Vagina (tissue), 2 donors: ENCODE measurements at regions not wholly inside any gene's neighbourhood (a gene's known extent, or its start where the extent isn't known, plus 50 kb on each side); places are given as distances from the start of the nearest gene placed in this dataset.

Experiments
- DNase-seq, 2 donors: peaks; one replicate each; pipeline ENCODE4 v3.0.0-alpha.2; 2017; ENCODE audit errors: extremely low spot score in 2 of 2
- H3K27ac ChIP-seq: fragments of 200-600 bp; sonication (generic); one replicate; pipeline ENCODE4 v1.5.1; 2019
- H3K27me3 ChIP-seq: fragments of 200-600 bp; sonication (generic); one replicate; pipeline ENCODE4 v1.5.1; 2019
- H3K36me3 ChIP-seq, 2 donors: fragments of 200-600 bp; sonication (generic); one replicate each; pipeline ENCODE4 v1.5.1; 2017 to 2019
- H3K4me1 ChIP-seq: fragments of 200-600 bp; sonication (generic); one replicate; pipeline ENCODE4 v1.5.1; 2019
- H3K4me3 ChIP-seq, 2 donors: fragments of 200-600 bp; sonication (generic); 1 replicate in 1 of 2; 2 replicates in 1 of 2; pipeline ENCODE4 v1.5.1; 2016 to 2019
- H3K9me3 ChIP-seq: fragments of 200-600 bp; sonication (generic); one replicate; pipeline ENCODE4 v1.5.1; 2019
- CTCF ChIP-seq, 3 experiments: fragments of 450-650 bp in 2 of 3; fragments of 200-600 bp in 1 of 3; sonication (generic) in 1 of 3; IDR thresholded peaks; one replicate each; pipeline ENCODE4 v1.5.1; 2017 to 2019; ENCODE audit warnings: antibody characterized with exemption in 3 of 3, mild to moderate bottlenecking in 2 of 3, moderate library complexity in 2 of 3
- POLR2A ChIP-seq, 2 donors: fragments of 450-650 bp; IDR thresholded peaks; one replicate each; pipeline ENCODE4 v1.6.1; 2017; ENCODE audit warnings: antibody characterized with exemption in 2 of 2, mild to moderate bottlenecking in 2 of 2, moderate library complexity in 2 of 2
- POLR2AphosphoS5 ChIP-seq, 2 donors: sonication (generic); formaldehyde crosslinking; IDR thresholded peaks; one replicate each; pipeline ENCODE4 v1.9.0; 2017; ENCODE audit warnings: antibody characterized with exemption in 2 of 2, mild to moderate bottlenecking in 2 of 2, low read depth in 1 of 2; ENCODE audit not compliant: insufficient read depth in 1 of 2
- intact Hi-C: fragments of 100-400 bp; cut with DNase I; formaldehyde crosslinking; loops from one replicate; pipeline ENCODE4 v1.15.1; 2023

DNA sequence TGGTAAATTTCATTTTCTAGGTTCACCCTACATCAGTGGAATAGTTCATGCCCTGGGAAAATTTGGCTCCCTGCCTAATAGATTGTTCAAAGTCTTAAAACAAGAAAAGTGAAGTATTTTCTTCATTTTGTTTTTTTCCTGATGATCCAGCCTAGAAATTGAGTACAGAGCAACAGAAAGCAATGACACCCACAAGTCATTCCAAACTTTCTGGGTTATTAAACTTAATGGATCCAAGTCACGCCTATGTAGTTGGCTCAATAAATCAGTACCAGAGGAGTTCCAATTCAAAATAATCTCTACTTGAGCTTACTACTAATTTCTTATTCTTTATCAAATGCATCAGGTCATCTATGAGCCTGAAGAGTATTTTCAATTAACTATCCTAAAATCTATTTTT lies 937.6 kb upstream of the SLIT2 start:
- H3K27me3 ChIP-seq: no peaks in the 10 kb centered on the region
- no peaks in the 10 kb centered on the region for H3K9me3 ChIP-seq
- intact Hi-C loops: no loop called here
- H3K36me3 ChIP-seq: no peaks in the 10 kb centered on the region
- no peak overlapping the region for H3K4me3 ChIP-seq
- no peak overlapping the region for H3K27ac ChIP-seq
- TF ChIP-seq CTCF (IDR thresholded peaks at IDR 0.05) (no peak), POLR2A (IDR thresholded peaks at IDR 0.05) (no peak), POLR2AphosphoS5 (IDR thresholded peaks at IDR 0.05; ENCODE audit: insufficient read depth in 1 of 2, low read depth in 1 of 2) (no peak)
- H3K4me1 ChIP-seq: no peaks in the 10 kb centered on the region
- DNase-seq: no peak

GRCh38 chr4:19309378-19309777 lies 942.3 kb upstream of the SLIT2 start:
- Histone ChIP-seq H3K36me3 (no peaks in the 10 kb centered on the region), H3K4me1 (no peaks in the 10 kb centered on the region), H3K27ac (no peak overlapping the region), H3K4me3 (no peak overlapping the region), H3K27me3 (no peaks in the 10 kb centered on the region), H3K9me3 (no peaks in the 10 kb centered on the region)
- TF ChIP-seq POLR2AphosphoS5 (IDR thresholded peaks at IDR 0.05; ENCODE audit: insufficient read depth in 1 of 2, low read depth in 1 of 2) (no peak), POLR2A (IDR thresholded peaks at IDR 0.05) (no peak), CTCF (IDR thresholded peaks at IDR 0.05) (no peak)
- DNase-seq: no peak
- intact Hi-C loops: no loop called here

GRCh38 chr4:19304028-19304427 lies 947.7 kb upstream of the SLIT2 start:
- H3K4me3 ChIP-seq: no peak overlapping the region
- intact Hi-C loops: no loop called here

DNA sequence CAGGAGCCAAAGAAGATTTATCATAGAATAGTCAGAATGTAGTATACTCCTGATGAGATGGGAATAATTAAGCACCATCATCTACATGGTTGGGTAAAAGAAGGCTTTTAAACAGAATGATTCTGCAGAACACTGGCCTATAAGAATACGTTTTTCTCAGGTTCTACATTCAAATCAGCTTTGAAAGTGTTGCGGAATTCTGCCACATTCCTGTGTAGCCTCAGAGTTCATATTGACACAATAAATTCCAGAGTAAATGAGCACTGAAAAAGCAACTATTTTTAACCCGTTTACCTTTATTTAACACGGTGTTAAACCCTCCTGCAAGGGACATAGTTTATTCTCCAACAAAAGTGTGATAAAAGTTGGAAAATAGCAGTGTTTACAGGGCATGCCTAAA lies 950.2 kb upstream of the SLIT2 start:
- DNase-seq: no peak
- Histone ChIP-seq H3K36me3 (no peaks in the 10 kb centered on the region), H3K27ac (no peak overlapping the region), H3K4me3 (no peak overlapping the region), H3K9me3 (no peaks in the 10 kb centered on the region), H3K4me1 (no peaks in the 10 kb centered on the region), H3K27me3 (no peaks in the 10 kb centered on the region)
- intact Hi-C loops: no loop called here
- TF ChIP-seq CTCF (IDR thresholded peaks at IDR 0.05) (no peak), POLR2AphosphoS5 (IDR thresholded peaks at IDR 0.05; ENCODE audit: insufficient read depth in 1 of 2, low read depth in 1 of 2) (no peak), POLR2A (IDR thresholded peaks at IDR 0.05) (no peak)

More at GRCh38 chr4:19304028-19304427, 947.7 kb upstream of the SLIT2 start:
- Histone ChIP-seq H3K27me3 (no peaks in the 10 kb centered on the region), H3K36me3 (no peaks in the 10 kb centered on the region), H3K4me1 (no peaks in the 10 kb centered on the region), H3K9me3 (no peaks in the 10 kb centered on the region), H3K27ac (no peak overlapping the region)
- TF ChIP-seq POLR2AphosphoS5 (IDR thresholded peaks at IDR 0.05; ENCODE audit: insufficient read depth in 1 of 2, low read depth in 1 of 2): no peak
- no peak for TF ChIP-seq CTCF (IDR thresholded peaks at IDR 0.05)
- TF ChIP-seq POLR2A (IDR thresholded peaks at IDR 0.05): no peak
- no peak for DNase-seq

DNA sequence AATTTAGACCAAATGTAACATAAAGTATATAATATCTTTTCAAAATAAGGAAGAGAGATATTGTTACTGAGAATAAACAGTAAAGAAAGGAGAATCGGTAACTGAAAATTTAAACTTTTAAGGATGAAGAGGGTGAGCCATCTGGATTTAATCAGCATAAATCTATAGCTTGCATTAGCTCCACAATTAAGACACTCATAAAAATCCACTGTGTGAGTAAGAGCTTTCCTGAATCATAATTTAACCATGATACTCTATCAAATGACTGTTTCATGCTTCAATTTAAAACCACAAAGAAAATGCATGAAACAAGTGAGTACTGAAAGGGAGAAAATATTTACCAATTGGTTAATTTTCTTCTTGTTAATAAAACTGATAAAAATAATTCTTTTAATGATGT lies 951.5 kb upstream of the SLIT2 start:
- Histone ChIP-seq H3K4me1 (no peaks in the 10 kb centered on the region), H3K27ac (no peak overlapping the region), H3K27me3 (no peaks in the 10 kb centered on the region), H3K36me3 (no peaks in the 10 kb centered on the region), H3K4me3 (no peak overlapping the region), H3K9me3 (no peaks in the 10 kb centered on the region)
- no peak for TF ChIP-seq CTCF (IDR thresholded peaks at IDR 0.05)
- TF ChIP-seq POLR2AphosphoS5 (IDR thresholded peaks at IDR 0.05; ENCODE audit: insufficient read depth in 1 of 2, low read depth in 1 of 2): no peak
- TF ChIP-seq POLR2A (IDR thresholded peaks at IDR 0.05): no peak
- intact Hi-C loops: no loop called here
- no peak for DNase-seq
